ENCODE measurements at regions not wholly inside any gene's neighbourhood (a gene's known extent, or its start where the extent isn't known, plus 50 kb on each side); places are given as distances from the start of the nearest gene placed in this dataset.
"Not testable (repeated sequence)": the region's sequence is repeated elsewhere in the genome, so short reads cannot be mapped to it uniquely, and the experiment has no call there.

DNA sequence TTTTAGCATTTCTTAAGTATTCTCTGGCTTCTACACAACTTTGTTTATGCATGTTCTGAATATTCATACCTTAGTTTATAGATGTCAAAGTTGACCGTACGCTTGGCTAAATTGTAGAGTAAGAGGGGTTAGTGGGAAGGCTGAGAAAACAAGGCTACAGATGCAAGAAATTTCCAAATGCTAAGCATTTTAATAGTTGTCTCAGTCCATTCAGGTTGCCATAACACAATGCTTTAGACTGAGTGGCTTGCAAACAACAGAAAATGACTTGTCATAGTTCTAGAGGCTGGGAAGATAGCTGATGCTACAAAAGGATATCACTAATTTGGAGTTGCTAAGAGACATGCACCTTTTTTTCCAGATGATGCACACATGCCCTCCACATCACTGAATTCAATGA is 53.0 kb upstream of the C1QTNF3 start:
- DNase-seq, result not testable (repeated sequence)

DNA sequence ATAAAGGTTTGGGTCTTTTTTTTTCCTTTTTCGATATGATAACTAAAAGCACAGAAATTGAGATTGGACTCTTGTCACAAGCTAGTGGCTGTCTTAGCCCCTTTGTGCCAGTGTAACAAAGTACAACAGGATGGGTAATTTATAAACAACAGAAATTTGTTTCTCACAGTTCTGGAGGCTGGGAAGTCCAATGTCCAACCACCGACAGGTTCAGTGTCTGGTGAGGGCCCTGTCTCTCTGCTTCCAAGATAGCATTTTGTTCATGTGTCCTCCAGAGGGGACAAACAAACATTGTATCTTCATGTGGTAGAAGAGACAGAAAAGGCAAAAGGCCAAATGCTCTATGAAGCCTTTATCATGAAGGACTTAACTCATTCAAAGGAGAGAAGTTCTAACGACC is 56.9 kb upstream of the C1QTNF3 start:
- DNase-seq, result not testable (repeated sequence)

DNA sequence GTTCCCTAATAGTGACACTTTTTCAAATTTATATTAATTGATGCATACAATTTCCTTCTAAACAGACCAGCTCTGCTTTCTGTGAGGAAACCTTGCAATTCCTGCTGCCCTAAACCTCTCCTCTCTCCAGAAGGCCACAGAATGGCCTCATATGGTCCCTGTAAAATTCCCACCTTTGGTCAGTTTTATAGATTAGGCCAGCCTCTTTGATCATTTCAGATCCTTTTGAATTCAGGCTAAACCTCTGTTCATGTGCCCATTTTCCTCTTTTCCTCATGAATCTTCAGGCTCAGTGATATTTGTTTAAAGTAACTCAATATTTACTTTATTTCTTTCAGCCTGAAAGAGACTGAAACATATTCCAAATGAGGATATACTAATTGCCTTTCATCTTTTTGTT is 58.6 kb upstream of the C1QTNF3 start:
- DNase-seq, result not testable (repeated sequence)

DNA sequence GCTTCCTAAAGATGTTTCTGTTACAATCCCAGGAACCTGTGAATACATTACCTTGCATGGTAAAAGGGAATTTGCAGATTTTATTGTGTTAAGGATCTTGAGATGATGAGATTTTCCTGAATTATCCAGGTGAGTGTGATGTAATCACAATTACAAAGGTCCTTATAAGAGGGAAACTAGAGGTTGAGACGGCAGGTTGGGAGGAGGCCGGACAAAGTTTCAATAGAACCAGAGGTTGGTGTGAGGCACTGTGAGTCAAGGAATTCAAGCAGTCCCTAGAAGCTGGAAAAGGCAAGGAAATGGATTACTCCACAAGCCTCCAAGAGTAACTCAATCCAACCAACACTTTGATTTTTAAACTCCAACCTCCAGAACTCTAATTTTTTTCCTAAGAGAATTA is 65.9 kb upstream of the C1QTNF3 start:
- not testable (repeated sequence) for DNase-seq

DNA sequence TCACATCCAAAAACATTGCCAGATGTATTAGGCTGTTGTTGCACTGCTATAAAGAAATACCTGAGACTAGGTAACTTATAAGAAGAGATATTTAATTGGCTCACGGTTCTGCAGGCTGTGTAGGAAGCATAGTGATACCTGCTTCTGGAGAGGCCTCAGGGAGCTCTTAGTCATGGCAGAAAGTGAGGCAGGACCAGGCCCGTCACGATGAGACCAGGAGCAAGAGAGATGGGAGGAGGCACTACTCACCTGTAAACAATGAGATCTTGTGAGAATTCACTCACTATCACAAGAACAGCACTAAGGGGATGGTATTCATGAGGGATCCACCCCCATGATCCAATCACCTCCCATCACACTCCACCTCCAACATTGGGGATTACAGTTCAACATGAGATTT is 81.3 kb upstream of the C1QTNF3 start:
- DNase-seq, result not testable (repeated sequence)

DNA sequence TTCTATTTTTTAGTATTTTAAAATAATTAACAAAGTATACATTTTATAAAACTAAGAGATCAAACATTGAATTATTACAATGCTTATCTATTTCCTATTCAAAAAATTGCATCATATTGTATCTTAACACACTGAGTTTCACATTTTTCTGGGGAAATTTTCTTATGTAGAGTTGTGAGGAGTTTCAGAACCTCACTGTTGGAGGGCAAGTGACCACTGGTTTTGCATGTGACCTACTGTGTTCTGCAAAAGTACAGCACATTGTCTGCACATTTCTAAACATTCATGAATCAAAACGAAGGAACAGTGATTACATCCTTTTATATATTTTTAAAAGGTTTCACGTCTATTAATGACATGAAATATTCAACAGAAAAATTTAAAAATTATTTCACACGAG is 82.3 kb upstream of the C1QTNF3 start:
- not testable (repeated sequence) for DNase-seq

DNA sequence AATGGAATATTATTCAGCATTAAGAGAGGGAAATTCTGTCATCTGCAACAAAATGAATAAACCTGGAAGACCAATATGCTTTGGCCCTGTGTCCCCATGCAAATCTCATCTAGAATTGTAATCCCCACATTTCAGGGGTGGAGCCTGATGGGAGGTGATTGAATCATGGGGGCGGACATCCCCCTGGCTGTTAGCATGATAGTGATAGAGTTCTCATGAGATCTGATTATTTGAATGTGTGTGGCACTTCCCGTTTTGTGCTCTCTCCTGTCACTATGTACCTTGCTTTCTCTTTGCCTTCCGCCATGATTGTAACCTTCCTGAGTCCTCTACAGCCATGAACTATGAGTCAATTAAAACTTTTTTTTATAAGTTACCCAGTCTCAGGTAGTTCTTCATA is 83.7 kb upstream of the C1QTNF3 start:
- not testable (repeated sequence) for DNase-seq

DNA sequence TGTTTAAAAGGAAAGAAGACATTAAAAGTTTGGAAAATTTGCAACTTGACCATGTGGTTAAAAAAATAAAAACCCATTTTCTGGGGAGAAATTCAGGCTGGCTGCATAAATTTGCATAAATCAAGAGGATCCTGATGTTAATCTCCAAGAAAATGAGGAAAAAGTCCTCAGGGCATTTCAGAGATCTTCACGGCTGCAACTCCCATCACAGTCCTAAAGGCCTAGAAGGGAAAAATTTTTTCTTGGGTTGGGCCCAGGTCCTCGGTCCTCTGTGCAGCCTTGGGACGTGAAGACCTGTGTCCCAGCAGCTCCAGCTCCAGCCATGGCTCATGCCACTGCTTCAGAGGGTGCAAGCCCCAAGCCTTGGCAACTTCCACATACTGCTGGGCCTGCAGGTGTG is 84.8 kb upstream of the C1QTNF3 start:
- not testable (repeated sequence) for DNase-seq

DNA sequence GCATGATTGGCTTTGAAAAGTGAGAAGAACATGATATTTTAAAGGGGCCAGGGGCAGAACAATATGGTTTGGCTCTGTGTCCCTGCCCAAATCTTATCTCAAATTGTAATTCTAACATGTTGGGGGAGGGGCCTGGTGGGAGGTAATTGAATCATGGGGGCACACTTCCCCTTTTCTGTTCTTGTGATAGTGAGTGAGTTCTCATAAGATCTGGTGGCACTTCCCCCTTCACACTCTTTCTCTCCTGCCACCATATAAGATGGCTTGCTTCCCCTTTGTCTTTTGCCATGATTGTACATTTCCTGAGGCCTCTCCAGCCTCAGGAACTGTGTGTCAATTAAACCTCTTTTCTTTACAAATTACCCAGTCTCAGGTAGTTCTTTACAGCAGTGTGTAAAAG is 85.9 kb upstream of the C1QTNF3 start:
- DNase-seq, result not testable (repeated sequence)

DNA sequence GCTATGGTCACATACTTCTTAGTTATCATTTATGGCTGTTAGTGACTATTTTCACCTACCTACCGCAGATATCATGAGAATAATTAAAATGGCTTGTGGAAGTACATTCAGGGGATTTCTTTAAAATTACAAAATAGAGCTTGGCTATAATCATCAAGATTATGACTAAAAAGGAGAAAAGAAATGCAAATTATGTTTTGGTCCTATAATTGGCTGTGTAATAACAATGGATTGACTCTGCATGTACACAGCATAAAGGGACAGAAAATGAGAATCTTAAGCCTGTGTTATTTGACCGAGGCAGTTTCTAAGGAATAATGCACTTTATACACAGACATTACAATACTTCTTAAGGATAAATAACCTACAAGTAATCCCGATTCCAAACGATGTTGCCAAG is 112.0 kb upstream of the C1QTNF3 start:
- DNase-seq, result not testable (repeated sequence)

DNA sequence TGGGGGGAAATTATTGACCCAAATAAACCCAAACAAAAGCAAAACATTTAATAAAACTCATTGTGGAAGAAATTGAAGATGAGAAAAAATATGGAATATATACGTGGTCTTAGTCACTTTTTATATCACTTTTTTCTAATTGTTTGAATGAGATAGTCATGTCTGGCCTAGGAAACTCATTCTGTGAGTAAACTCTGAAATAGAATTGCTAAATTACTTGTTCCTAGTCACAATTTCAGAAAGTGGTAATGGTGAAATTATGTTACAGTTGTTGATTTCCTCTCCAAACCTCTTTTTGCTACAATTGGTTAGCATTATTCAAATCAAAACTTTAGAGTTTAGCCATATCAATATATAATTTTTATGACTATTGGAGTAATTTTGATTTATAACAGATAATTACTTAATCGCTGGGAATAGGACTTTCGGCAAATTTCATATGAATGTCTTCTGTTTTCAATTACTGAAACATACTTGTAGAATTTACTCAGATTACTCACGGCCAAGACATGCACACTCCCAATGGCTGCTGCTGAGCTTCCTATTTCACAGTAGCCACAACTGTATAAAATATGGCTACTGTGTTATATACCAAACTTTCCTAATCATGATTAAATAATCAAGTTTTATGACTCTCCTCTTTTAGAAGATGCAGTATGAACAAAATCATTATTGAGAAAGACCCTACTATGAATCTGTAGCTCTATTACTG is 113.8 kb upstream of the C1QTNF3 start:
- DNase-seq, result not testable (repeated sequence)

DNA sequence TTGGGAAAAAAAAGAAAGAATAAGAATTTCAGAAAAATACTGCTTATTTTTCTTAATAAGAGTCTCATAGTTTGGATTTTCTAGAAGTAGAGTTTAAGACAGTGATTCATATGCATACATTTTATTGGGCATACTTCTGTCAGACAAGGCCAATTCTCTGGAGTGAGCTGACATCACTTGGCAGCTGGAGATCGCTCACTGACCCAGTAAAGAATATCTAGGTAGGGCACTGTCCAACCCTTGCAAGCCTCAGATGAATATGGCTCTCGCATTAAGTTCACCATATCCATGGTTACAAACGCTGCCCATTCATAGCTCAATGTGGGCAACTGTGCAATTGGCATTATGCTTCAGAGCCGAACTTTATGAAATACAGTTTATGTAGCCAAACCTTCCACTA is 117.9 kb upstream of the C1QTNF3 start:
- DNase-seq, result not testable (repeated sequence)

DNA sequence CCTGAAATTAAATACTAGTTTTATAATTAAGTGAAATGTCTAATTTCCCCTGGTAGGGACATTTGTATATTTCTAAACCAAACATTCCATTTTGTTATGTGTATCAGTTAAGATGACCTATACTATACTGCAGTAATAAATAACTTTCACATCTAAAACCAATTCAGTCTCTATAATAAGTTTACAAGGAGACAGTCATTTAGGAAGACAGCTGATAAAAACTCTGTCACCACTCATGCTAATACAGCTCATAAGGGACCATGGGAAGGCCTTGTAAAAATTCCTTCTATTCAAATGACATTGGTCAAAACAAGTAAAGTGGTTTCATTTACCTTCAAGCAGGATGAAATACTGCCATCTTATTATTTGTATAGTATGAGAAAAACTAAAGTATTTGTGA is 128.4 kb upstream of the C1QTNF3 start:
- DNase-seq, result not testable (repeated sequence)

DNA sequence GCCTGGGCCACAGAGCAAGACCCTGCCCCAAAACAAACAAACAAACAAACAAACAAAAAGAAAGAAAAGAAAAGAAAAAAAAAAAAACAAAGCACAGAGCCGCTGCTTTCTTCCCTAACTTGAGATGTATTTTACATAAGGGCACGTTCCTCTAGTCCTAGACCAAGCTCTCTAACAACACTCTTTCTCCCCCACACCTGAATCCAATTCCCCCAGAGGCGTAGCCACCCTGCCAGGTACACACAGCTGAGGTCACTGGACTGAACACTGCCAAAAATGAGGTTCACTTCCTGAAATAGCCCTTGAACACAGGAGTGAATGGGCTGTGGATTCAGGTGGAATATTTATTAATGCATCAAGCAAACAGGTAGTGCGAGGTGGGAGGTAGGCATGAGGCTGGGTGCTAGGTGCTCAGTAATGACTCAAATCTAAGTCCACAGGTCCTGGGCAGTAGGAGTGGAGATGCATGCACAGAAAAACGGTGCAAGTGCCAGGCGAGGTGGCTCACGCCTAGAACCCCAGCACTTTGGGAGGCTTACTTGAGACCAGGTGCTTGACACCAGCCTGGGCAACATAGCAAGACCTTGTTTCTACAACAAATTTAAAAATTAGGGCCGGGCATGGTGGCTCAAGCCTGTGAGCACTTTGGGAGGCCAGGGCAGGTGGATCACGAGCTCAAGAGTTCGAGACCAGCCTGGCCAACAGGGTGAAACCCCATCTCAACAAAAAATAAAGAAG is 136.6 kb upstream of the C1QTNF3 start:
- not testable (repeated sequence) for DNase-seq

DNA sequence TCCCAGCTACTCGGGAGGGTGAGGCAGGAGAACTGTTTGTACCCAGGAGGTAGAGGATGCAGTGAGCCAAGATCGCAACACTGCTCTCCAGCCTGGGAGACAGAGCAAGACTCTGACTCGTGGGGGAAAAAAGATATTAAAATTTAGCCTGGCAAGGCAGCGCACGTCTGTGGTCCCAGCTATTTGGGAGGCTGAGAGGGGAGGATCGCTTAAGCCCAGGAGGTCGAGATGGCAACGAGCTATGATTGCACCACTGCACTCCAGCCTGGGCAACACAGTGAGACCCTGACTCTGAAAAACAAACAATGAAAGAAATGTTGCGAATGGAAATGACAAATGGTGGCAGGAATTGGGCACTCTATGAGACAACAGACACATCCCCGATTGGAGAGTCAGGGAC is 137.2 kb upstream of the C1QTNF3 start:
- DNase-seq, result not testable (repeated sequence)

DNA sequence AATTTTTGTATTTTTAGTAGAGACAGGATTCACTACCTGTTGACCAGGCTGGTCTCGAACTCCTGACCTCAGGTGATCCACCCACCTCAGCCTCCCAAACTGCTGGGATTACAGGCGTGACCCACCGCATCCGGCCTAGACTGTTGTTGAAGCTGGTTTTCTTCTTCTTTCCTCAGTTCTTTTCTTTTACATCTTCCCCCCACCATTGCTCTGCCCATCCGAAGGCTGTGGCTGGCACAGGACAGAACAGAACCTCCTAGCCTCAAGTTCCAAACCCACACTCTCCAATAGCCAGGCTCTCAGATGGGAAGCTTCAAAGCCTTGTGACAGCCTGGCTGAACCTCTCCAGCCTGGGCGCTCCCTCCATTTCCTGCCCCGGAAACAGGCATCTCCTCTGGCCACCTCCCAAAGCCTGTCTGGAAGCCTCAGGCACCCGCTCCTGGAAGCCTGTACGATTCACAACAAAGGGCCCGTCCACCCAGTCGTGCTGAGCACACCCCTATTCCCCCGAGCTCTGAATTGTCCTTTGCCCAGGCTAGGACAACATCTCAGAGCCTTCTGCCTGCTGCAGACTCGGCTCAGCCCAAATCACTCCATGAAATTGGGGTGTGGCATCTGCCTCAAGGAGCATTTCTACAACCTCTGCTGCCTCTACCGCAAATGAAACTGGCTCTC is 138.1 kb upstream of the C1QTNF3 start:
- DNase-seq, result not testable (repeated sequence)

DNA sequence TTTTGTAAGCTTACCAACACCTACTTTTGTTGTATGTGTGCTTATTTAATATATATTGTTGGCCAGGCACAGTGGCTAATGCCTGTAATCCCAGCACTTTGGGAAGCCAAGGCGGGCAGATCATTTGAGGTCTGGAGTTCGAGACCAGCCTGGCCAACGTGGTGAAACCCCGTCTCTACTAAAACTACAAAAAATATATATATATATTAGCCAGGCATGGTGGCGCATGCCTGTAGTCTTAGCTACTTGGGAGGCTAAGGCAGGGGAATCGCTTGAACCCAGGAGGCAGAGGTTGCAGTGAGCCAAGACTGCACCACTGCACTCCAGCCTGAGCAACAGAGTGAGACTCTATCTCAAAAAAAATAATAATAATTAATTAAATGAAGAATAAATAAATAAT is 142.0 kb upstream of the C1QTNF3 start:
- DNase-seq, result not testable (repeated sequence)

DNA sequence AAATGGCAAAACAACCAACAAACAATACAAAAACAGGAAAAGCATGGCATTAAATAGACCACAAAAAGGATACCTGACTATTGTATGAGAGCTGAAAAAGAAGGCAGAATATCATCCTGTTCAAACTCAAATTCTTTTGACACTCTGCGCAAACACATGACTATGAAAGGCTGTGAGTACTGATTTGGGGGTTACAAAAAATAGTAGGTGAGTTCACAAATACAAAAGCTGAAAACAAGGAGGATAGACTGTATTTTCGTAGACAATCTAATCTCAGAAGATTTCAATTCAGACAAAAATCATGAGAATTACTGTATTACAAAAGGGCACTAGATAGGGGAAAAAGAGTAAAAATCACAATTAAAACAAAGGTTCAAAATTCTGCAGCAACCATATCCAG is 142.6 kb upstream of the C1QTNF3 start:
- DNase-seq, result not testable (repeated sequence)

DNA sequence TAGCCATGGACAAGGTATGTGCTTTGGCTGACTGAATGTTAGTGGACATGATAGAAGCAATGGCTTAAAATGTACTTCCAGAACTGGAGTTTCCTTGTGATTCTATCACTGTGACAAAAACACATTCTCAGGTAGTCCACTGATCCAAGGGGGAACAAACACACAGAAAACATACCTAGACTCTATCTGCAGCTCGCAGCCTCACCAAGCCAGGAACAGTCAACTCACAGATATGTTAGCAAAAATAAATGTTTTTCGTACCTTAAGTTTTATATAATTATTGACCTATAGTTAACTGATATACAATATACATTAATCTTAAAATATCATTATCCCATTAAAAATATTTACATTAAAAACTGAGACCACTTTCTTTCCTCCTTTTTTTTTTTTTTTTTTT is 143.1 kb upstream of the C1QTNF3 start:
- DNase-seq, result not testable (repeated sequence)

DNA sequence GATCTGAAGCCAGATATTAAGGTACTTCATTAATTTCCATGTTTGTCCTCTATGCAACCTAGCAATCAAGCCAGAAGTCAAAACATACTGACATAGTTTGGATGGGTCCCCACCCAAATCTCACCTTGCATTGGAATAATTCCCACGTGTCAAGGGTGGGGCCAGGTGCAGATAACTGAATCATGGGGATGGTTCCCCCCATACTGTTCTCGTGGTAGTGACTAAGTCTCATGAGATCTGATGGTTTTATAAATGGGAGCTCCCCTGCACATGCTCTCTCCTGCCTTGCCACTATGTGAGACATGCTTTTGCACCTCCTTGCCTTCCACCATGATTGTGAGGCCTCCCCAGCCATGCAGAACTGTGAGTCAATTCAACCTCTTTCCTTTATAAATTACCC is 143.9 kb upstream of the C1QTNF3 start:
- DNase-seq, result not testable (repeated sequence)

DNA sequence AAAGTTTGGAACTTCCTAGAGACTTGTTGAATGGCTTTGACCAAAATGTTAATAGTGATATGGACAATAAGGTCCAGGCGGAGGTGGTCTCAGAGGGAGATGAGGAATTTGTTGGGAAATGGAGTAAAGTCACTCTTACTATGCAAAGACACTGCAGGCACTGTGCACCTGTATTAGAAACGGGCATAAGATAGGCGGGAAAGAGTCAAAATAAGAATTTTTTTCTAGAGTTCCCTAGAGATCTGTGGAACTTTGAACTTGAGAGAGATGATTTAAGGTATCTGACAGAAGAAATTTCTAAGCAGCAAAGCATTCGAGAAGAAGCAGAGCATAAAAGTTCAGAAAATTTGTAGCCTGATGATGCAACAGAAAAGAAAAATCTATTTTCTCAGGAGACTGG is 144.4 kb upstream of the C1QTNF3 start:
- DNase-seq, result not testable (repeated sequence)

DNA sequence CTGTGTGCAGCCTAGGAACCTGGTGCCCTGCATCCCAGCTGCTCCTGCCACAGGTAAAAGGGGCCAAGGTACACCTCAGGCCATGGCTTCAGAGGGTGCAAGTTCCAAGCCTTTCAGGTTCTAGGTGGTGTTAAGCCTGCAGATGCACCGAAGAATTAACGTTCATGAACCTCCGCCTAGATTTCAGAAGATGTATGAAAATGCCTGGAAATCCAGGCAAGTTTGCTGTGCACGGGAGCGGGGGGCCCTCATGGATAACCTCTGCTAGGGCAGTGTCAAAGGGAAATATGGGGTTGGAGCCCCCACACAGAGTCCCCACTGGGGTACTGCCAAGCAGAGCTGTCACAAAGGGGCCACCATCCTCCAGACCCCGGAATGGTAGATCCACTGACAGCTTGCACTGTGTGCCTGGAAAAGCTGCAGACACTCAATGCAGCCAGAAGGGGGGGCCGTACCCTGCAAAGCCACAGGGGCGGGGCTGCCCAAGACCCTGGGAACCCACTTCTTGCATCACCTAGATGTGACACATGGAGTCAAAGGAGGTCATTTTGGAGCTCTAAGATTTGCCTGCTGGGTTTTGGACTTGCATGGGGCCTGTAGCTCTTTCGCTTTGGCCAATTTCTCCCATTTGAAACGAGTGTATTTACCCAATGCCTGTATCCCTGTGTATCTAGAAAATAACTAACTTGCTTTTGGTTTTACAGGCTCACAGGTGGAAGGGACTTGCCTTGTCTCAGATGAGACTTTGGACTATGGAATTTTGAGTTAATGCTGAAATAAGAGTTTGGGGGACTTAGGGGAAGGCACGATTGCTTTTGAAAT is 145.2 kb upstream of the C1QTNF3 start:
- not testable (repeated sequence) for DNase-seq

DNA sequence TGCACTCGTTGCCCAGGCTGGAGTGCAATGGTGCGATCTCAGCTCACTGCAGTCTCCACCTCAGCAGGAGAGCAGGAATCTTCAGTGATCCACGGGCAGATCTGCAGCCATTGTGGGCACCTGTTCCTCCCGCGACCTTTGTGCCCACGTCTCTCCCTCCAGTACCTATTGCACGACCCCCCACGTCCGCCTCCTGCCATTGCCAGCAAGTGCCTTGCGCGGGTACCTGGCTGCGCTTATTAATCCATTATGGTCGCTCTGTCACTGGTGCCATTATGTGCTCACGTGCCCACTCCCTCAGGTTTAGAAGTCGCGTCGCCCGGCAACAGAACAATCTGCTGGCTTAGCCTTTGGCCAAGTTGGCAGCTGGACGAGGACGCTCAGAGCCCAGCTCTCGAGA is 146.2 kb upstream of the C1QTNF3 start:
- DNase-seq, result not testable (repeated sequence)

Data from NCI-H1930 (cell line).